ENCODE measurements at regions not wholly inside any gene's neighbourhood (a gene's known extent, or its start where the extent isn't known, plus 50 kb on each side); places are given as distances from the start of the nearest gene placed in this dataset.

- Mint-ChIP-seq H3K27ac (no peak overlapping the region), H3K9me3 (ENCODE audit: low read depth) (peaks cover 3% of the 10 kb centered on the region), H3K4me1 (ENCODE audit: low read depth) (no peaks in the 10 kb centered on the region), H3K36me3 (no peaks in the 10 kb centered on the region), H3K4me3 (no peak overlapping the region), H3K27me3 (no peaks in the 10 kb centered on the region)
These were observed 394.8 kb upstream of the ESRRG start for GRCh38 chr1:217117973-217118465.

DNA sequence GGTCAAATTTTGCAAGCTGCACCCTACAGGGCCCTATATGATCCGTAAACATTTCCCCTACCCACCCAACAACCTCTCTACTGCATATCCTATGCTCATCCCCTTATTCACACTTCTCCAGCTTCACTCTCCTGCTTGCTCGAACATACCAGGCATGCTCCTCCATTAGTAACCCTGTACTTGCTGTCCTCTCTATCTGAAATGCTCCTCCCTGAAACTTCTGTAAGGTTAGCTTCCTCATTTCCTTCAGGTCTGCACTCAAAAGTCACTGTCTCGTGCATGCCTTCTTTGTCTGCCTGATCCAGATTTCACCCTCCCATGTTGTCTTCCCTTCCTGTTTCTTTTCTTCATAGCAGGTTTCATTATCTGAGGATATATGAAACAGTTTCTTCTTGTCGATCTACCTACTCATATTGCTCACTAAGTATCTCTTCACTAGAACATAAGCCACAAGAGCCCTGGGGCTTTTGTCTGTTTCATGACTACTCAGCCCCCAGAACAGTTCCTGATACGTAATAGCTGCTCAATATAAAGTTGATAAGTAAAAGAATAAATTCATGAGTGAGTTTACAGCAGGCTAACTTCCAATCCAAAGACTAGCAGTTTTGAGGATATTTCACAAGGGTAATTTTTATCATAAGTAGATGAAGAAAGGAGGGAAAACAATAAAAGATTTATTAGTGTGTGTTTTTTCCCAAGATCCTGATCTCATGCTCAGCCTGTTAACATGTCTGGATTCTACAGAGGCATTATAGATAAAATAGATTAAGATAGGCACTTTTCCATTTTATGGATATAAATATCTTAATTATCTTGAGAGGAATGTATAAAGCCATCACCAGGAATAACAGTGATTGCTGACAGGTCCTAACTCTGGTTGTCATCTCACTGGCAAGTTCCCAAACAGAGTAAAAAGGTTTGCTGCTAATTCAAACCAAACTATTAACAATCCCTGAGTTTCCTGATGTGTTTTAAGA is 392.5 kb upstream of the ESRRG start:
- Mint-ChIP-seq H3K36me3 (no peaks in the 10 kb centered on the region), H3K27ac (no peak overlapping the region), H3K4me1 (ENCODE audit: low read depth) (no peaks in the 10 kb centered on the region), H3K4me3 (no peak overlapping the region), H3K9me3 (ENCODE audit: low read depth) (no peaks in the 10 kb centered on the region), H3K27me3 (no peaks in the 10 kb centered on the region)

GRCh38 chr1:217109928-217110327 is 386.7 kb upstream of the ESRRG start:
- Mint-ChIP-seq H3K36me3 (no peaks in the 10 kb centered on the region), H3K27me3 (peaks cover 2% of the 10 kb centered on the region), H3K27ac (no peak overlapping the region), H3K9me3 (ENCODE audit: low read depth) (no peaks in the 10 kb centered on the region), H3K4me3 (no peak overlapping the region), H3K4me1 (ENCODE audit: low read depth) (no peaks in the 10 kb centered on the region)

DNA sequence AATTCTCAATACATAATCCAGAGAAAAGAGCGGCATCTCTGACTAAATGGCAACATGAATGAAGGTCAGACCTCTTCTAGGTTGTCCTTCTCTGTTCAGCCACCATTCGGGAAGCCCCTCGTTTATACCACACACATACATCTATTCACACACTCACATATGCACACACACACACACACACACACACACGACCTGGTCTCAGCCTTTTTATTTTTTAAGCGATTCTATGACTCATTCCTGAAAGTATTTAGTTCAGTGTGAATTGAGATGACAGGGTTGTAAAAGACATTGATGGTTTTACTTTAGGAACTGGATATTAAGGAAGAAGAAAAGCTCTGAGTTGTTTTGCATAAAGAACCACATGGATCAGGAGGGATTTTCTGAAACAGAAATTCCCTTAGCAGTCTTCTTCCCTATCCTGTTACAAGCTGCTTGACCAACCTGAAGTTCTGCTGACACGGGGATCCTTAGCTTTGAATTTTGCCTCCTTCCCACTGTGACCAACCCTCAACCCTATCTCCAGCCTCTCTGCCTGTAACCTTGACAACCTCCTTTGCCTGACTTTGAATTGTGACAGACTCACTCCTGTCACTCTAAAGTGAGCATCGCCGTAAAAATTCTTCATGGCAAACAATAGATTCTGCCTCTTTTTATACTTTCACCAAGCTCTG is 383.1 kb upstream of the ESRRG start:
- H3K9me3 Mint-ChIP-seq (ENCODE audit: low read depth), result no peaks in the 10 kb centered on the region
- no peak overlapping the region for H3K4me3 Mint-ChIP-seq
- no peaks in the 10 kb centered on the region for H3K4me1 Mint-ChIP-seq (ENCODE audit: low read depth)
- H3K27ac Mint-ChIP-seq, result no peak overlapping the region
- no peaks in the 10 kb centered on the region for H3K36me3 Mint-ChIP-seq
- peaks cover 2% of the 10 kb centered on the region for H3K27me3 Mint-ChIP-seq

DNA sequence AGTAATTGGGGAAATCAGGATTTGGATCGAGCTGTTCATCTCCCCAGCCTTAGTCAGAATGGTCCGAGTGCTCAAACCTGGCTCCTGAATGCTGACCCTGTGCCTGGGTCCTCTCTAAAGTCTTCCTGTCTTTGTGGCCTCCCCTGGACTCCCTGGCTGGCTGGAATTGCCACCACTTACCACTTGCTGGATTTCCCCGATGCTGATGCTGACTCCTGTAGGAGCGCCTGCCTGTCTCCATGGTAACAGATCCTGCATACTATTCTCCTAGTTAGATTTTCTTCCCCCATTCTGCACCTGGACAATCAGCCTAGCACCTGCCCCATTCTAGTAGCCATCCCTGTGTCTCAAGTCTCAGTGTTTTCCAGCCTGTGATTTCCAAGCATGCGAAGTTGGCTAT is 382.2 kb upstream of the ESRRG start:
- H3K36me3 Mint-ChIP-seq, result no peaks in the 10 kb centered on the region
- no peaks in the 10 kb centered on the region for H3K4me1 Mint-ChIP-seq (ENCODE audit: low read depth)
- H3K9me3 Mint-ChIP-seq (ENCODE audit: low read depth), result no peaks in the 10 kb centered on the region
- peaks cover 5% of the 10 kb centered on the region for H3K27me3 Mint-ChIP-seq
- no peak overlapping the region for H3K4me3 Mint-ChIP-seq
- no peak overlapping the region for H3K27ac Mint-ChIP-seq

DNA sequence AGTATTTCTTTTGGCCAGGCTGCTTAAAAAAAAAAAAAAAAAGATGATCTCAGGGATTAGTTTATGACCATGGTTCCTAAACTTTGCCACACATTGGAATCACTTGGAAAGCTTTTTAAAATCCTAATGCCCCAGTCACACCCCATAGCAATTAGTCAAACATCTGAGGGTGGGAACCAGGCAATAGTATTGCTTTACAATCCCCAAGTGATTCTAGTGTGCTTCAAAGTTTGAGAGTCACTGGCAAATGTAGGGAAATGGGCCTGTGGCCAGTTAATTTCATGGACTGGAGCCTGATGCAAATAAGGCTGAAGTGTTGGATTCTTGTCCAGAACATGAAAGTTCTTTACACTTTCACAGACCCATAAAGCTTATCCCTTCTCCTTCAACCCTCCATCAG is 374.6 kb upstream of the ESRRG start:
- Mint-ChIP-seq H3K27ac (no peak overlapping the region), H3K9me3 (ENCODE audit: low read depth) (no peaks in the 10 kb centered on the region), H3K36me3 (no peaks in the 10 kb centered on the region), H3K27me3 (peaks cover 13% of the 10 kb centered on the region), H3K4me1 (ENCODE audit: low read depth) (no peaks in the 10 kb centered on the region), H3K4me3 (no peak overlapping the region)

DNA sequence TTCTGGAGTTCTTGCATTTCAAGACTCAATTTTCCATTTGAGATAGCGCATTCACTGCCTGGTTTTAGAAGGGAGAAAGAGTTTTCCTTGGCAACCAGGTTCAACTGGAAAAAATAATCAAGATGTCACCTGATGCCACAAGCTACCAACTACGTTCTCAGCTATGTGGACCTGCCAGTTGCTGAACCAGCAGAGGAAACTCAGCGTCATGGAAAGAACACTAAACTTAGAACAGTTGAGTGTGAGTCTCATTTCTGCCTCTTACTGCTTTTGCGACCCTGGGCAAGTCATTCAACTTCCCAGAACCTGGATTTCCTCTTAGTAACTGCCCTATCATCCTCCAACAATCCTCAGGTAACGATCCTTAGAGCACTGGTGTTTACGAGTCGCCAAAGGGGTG is 373.0 kb upstream of the ESRRG start:
- Mint-ChIP-seq H3K4me3 (no peak overlapping the region), H3K27ac (no peak overlapping the region), H3K4me1 (ENCODE audit: low read depth) (no peaks in the 10 kb centered on the region), H3K27me3 (peaks cover 21% of the 10 kb centered on the region), H3K9me3 (ENCODE audit: low read depth) (no peaks in the 10 kb centered on the region), H3K36me3 (no peaks in the 10 kb centered on the region)

DNA sequence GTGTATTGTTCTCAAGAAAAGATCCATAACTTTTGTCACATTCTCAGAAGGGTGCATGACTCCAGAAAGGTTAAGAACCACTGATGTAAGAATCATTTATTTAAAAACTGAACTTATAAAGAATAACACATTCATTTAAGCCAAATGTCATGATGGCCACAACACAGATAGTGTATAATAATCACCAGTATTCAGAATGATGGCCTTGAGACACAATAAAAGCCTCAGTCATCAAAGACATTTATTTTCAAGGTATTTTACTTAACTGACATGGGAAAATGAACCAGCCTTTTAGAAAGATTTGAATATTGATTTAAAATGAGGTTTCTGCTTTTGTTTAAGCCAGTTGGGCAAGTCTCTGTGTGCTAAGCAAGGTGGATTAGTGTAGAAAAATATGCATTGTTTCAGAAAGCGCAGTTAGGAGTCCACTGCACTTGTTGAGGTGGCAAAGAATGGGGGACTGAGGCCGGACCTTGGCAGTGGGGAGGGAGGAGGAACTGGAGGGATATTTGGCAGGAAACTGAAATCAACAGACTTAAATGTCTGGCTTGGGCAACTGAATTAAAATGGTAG is 371.9 kb upstream of the ESRRG start:
- Mint-ChIP-seq H3K4me1 (ENCODE audit: low read depth) (peaks cover 3% of the 10 kb centered on the region), H3K4me3 (no peak overlapping the region), H3K9me3 (ENCODE audit: low read depth) (no peaks in the 10 kb centered on the region), H3K36me3 (no peaks in the 10 kb centered on the region), H3K27me3 (peaks cover 27% of the 10 kb centered on the region), H3K27ac (no peak overlapping the region)

- H3K9me3 Mint-ChIP-seq (ENCODE audit: low read depth), result no peaks in the 10 kb centered on the region
- no peak overlapping the region for H3K27ac Mint-ChIP-seq
- H3K27me3 Mint-ChIP-seq, result peaks cover 33% of the 10 kb centered on the region
- no peaks in the 10 kb centered on the region for H3K36me3 Mint-ChIP-seq
- peaks cover 7% of the 10 kb centered on the region for H3K4me1 Mint-ChIP-seq (ENCODE audit: low read depth)
- H3K4me3 Mint-ChIP-seq, result no peak overlapping the region
These were observed 368.3 kb upstream of the ESRRG start for GRCh38 chr1:217091561-217091960.

DNA sequence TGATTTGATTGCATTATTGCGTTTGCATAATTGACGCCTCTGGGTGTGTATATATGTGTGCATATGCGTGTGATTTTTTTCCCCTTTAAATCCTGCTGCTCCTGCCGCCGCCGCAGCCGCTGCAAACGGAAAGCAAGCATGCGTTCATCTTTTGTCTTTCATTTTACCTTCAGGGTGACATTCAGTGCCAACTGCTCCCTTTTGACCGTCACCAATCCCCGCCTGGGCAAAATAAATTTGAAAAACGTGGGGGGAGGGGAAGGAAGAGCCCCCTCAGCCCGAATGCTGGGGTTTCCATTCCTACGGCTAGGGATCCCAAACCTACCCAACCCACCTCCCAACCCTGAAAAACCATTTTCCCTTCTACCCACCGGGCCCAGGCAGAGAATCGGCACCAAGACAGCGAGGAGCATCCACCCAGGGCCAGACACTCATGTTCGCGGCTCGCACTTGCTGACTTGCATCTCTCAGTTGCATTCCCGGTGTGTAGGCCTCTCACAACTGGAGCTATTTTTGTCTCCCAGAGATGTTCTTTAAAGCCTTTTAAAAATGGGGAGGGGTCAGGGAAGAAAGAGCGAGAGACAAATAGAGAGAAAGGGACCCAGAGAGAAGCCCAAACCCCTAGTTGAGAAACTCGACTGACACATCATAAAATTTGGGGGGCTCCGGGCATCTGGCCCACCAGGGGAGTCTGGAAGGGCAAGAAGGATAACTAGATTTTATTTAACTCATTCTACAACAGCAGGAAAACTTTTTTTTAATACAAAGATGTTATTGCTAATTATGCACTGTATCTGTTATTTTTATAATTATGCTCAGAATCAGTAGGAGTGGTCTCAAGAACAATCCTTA is 367.1 kb upstream of the ESRRG start:
- H3K36me3 Mint-ChIP-seq, result no peaks in the 10 kb centered on the region
- H3K27ac Mint-ChIP-seq, result no peak overlapping the region
- H3K27me3 Mint-ChIP-seq, result peaks cover 33% of the 10 kb centered on the region
- H3K4me3 Mint-ChIP-seq, result peak overlapping the region; percentile 40
- H3K9me3 Mint-ChIP-seq (ENCODE audit: low read depth), result no peaks in the 10 kb centered on the region
- peaks cover 7% of the 10 kb centered on the region for H3K4me1 Mint-ChIP-seq (ENCODE audit: low read depth)

DNA sequence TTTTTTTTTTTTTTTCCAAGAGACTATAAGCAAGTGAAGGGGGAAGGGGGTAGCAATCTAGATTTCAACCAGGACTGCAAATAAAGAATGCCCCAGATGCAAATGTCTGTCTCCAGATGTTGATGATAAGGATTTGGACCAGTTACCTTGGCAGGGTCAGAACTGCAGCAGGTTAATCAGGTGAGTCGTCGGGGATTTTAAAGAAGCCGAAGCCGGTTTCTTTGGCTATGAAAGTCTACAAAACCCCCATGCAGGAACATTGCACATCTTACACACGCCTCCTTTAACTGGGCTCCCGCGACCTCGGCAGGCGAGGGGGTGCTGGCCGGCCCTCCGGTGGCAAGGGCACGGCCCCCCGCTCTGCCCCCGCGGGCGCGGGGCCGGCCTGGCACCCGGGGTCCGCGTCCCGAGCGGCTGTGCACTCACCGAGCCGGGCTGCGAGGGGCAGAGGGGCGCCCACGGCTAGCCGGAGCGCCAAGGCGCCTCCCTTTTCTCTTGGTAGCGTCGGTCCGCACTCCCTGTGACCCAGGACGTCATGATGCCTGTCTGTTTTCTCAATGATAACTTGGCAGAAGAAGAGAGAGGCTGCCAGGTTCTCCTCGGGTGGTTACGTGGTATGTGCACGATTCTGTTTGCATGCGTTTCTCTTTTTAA is 366.3 kb upstream of the ESRRG start:
- H3K4me1 Mint-ChIP-seq (ENCODE audit: low read depth), result peaks cover 7% of the 10 kb centered on the region
- no peak overlapping the region for H3K27ac Mint-ChIP-seq
- no peaks in the 10 kb centered on the region for H3K36me3 Mint-ChIP-seq
- H3K4me3 Mint-ChIP-seq, result no peak overlapping the region
- peaks cover 32% of the 10 kb centered on the region for H3K27me3 Mint-ChIP-seq
- H3K9me3 Mint-ChIP-seq (ENCODE audit: low read depth), result no peaks in the 10 kb centered on the region

GRCh38 chr1:217088521-217089284 is 365.5 kb upstream of the ESRRG start:
- Mint-ChIP-seq H3K36me3 (no peaks in the 10 kb centered on the region), H3K4me3 (no peak overlapping the region), H3K27ac (no peak overlapping the region), H3K27me3 (peaks cover 30% of the 10 kb centered on the region), H3K4me1 (ENCODE audit: low read depth) (peaks cover 7% of the 10 kb centered on the region), H3K9me3 (ENCODE audit: low read depth) (no peaks in the 10 kb centered on the region)

DNA sequence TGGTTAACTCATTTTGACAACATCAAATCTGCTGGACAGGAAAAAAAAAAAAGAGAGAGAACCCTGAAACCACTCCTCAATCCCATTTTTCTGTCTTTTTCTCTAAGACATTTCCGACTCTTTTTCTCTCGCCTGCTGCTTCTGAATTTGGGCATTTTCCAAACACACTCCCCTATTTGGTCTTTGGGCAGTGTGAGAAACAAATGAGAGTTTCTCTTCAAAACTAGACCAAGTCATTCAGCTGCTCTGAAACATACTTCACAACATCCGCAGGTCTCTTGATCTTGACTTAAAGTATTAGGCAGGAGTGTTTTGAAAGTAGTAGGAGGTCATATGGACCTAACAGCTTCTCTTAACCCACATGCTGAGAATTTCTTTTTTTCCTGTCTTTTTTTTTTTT is 364.8 kb upstream of the ESRRG start:
- Mint-ChIP-seq H3K27me3 (peaks cover 28% of the 10 kb centered on the region), H3K36me3 (no peaks in the 10 kb centered on the region), H3K4me1 (ENCODE audit: low read depth) (peaks cover 7% of the 10 kb centered on the region), H3K4me3 (no peak overlapping the region), H3K27ac (no peak overlapping the region), H3K9me3 (ENCODE audit: low read depth) (no peaks in the 10 kb centered on the region)

All from activated naive CD8-positive, alpha-beta T cell (primary cell).